HG02943 (cell line): ENCODE measurements at regions not wholly inside any gene's neighbourhood (a gene's known extent, or its start where the extent isn't known, plus 50 kb on each side); places are given as distances from the start of the nearest gene placed in this dataset.
"Not testable (repeated sequence)": the region's sequence is repeated elsewhere in the genome, so short reads cannot be mapped to it uniquely, and the experiment has no call there.

Experiments
- ATAC-seq: cut with Tn5 transposase; IDR thresholded peaks from one replicate; pipeline ENCODE4 v1.9.1; 2021; ENCODE audit warnings: mild to moderate bottlenecking, low read depth, moderate library complexity; ENCODE audit not compliant: unreplicated experiment

DNA sequence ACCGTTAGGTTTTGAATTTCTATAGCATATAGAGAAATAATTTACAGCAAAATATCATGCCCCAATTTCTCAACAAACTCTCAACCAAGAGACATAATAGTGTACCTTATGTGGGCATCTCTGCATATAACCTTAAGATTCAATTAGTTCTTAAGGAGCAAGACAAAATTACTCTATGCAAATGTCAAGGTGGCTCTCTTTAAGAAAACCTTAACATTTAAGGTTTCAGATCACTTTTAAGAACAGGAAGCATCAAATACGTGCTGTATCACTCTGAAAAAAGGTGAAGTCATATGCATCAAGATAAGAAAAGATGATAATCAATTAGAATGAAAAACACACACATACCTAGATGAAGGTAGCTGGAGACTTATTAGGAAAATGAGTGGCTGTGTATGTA is 728.0 kb downstream of the FLRT2 start:
- no peak for ATAC-seq

DNA sequence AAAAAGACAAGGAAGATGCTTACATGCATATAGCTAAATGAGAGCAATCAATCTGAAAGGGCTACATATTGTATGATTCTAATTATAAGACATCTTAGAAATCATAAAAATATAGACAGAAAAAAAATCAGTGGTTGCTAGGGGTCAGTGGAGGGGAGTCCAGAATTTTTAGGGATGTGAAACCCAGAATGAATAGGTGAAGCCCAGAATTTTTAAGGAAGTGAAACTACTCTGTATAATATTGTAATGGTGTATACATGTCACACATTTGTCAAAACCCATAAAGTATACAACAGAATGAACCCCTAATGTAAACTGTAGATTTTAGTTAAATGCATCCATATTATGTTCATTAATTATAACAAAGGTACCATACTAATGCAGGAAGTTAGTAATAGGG is 713.2 kb downstream of the FLRT2 start:
- ATAC-seq: no peak

DNA sequence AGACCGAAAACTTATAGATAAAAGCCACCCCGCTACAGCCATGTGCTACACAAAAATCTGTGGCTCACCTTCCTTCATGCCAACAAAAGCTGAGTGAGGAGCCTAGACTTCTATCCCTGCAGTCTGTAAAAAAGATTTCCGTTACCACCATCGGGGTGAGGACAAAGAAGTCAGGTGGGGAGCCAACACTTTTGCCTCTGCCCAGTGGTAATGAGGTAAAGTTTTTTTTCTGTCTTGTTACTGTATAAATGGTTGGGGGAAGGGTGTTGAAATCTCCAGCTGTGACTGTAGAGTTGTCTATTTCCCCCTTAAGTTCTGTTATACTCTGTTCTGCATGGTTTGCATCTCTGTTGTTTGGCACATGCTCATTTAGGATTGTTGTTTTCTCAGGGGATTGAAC is 707.8 kb downstream of the FLRT2 start:
- ATAC-seq: no peak

DNA sequence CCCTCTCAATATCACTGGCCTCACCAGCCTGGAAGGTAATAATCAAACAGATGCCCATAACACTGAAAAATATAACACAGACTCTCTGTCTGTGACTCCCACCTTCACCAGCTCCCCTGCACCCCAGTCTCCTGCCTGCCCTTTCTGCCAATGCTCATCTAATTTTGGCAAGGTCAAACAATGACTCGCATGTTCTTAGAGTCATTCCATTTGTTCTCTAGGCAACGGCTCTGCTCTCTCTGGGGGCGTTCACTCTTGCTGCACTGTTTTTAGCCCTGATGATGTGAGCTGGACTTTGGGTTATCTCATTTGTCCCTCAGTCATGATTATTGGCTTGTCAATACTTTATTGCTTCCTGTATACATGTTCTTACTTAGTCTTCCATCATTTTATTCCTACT is 691.8 kb downstream of the FLRT2 start:
- ATAC-seq: no peak

DNA sequence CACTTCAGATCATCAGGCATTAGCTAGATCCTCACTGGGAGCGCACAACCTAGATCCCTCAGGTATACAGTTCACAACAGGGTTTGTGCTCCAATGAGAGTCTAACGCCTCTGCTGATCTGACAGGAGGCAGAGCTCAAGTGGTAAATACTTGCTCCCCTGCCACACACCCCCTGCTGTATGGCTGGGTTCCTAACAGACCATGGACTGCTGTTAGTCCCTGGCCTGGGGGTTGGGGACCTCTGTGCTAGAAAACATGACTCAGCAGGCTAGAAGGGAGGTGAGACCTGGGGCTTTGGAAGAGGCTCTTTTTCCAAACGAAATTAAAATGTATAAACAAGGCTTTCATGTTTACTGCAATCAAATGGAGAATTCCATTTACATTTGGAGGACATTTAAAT is 691.1 kb downstream of the FLRT2 start:
- ATAC-seq: no peak

DNA sequence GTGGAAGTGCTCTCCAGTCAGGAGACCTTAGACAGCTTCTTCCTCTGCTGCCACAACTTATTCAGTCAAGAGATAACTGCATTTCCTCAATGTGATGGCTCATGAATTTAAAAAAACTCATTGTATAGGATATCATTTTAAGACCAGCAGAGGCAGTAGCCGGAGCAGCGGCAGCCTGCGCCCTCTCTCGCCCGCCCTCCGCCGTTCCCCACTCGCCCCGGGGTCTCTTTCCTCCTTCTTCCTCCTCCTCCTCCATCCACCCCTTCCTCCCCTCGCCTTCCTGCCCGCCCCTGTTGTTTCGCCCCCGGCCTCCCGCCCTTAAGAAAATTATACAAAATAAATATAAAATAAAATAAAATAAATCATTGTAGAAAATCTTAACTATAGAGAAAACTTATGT is 687.6 kb downstream of the FLRT2 start:
- ATAC-seq: no peak

DNA sequence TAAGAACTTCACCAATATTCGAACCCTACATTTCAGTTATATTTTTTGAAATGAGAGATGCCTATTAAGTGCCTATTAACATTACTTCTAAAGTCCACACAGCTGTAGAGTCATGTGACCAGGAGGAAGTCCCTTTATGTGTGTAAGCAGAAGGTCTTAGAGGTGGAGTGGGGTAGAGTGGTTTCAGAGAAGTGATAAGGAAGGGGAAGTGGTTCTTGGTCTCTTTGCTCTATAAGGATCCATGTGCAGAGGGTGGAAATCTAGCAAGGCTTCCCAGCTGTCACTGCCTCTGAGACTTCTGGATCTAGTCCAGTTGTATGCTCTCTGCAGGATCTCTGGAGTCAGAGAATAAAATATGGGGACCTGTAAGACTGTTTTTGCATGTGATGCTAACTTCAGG is 673.9 kb downstream of the FLRT2 start:
- ATAC-seq: no peak

DNA sequence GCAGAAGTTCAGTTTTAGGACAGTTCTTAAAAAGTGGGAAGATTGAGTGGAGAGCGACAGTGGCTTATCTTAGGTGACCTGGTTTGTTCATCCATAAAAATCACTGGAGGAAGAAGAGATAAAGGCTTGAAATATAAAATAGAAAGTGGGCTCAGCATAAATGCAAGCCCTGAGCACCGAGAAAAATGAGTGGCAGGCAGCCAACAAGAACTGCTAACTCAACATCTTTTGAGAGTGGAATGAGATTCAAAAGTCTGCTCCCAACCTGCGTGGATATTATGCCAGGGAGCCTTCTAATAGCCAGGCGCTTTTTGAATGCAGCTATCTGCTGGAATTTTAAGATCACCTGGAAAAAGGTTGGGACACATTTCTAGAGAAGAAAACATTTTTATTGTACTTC is 666.5 kb downstream of the FLRT2 start:
- ATAC-seq: no peak

DNA sequence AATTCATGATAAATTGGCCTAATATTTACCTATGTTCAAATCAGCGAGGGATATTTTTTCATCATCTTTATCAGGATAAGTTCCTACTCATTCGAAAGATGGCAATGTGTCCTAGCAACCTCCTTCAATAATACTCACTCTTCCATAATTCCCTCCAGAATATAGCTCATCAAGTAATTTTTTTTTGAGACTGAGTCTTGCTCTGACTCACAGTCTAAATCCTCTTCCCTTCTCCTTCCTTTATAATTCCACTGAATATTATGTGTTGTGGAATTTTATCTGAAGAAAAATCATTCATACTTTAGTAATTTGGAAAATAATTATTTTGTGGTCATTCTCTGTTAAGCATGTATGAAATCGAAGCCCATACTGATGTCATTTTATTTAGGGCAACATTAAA is 663.8 kb downstream of the FLRT2 start:
- ATAC-seq: no peak

DNA sequence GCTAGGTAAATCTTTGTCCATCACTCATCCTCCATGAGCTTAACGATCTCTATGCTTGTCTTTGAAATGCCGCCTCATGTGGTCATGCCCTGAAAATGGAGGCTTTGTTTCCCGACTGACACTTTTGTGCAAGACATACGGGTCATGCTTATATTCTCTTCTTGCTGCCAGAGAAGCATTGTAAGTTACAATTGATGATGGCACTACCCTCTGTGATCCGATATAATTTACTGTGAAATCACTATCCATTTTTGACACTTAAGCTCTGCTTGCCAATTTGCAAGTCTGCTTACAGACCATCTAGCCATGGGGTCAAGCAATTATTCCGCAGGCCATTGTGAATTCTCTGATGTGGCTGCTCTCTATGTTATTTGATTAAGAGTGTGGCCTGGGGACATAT is 650.0 kb downstream of the FLRT2 start:
- ATAC-seq: no peak

DNA sequence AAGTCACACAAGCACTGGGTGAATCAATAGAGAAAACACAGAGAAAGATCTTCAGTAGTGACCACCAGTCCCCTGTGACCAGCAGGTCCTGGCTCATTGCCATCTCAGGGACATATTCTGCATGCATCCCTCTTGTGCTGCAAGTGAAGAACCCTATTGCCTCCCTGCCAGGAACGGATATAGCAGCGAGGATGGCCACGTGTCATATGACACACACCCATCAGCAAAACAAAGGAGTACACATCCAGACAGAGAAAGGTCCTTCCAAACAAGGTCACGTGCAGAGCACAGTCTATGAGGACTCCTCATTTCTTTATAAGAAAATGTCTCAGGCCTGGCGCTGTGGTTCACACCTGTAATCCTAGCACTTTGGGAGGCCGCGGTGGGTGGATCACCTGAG is 638.4 kb downstream of the FLRT2 start:
- ATAC-seq: no peak

DNA sequence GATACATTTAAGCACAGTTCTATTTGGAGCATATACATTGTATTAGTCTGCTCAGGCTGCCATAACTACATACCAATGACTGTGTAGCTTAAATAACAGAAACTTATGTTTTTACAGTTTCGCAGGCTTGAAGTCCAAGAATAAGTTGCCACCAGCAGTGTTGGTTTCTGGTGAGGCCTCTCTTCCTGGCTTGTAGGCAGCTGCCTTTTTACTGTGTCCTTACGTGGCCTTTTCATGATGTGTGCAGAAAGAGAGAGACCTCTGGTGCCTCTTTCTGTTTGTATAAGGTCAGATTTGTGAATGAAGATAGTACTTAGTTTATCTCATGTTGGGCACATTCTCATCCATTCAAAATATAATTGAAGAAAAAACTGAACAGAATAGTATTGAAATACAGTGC is 636.6 kb downstream of the FLRT2 start:
- ATAC-seq: no peak

DNA sequence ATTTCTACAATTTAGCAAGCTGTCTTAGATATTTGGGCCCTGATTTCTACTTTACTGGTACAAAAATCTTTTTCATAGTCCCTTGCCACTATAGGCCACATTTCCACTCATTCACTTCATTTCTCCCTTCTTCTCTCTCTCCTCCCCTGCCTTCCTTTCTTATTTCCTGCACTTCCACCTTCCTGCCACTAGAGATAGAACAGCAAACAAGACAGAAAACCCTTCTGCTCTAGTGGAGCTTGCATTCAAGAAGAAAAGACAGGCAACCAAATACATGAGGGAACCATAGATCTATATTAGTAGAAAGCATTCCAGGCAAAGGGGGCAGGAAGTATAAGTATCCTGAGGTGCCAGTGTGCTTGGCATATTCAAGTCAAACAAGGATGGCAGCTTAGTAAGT is 623.5 kb downstream of the FLRT2 start:
- ATAC-seq: no peak

DNA sequence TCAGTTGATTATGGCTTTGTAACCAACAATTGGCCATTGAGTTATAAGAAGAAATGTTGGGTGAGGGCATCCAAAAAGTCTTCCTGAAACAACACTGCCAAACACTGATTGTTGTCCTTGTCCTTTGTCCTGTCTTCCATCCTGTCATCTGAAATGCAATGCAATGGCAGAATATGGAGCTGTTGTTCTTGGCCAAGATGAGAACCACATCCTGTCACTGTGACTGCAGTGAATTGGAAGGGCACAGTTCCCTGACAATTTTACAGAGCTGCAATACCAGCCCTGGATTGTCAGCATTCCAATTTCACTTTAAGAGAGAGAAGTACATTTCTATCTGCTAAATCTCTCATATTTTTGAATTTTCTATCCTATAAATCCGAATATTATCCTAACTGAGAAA is 613.3 kb downstream of the FLRT2 start:
- no peak for ATAC-seq

DNA sequence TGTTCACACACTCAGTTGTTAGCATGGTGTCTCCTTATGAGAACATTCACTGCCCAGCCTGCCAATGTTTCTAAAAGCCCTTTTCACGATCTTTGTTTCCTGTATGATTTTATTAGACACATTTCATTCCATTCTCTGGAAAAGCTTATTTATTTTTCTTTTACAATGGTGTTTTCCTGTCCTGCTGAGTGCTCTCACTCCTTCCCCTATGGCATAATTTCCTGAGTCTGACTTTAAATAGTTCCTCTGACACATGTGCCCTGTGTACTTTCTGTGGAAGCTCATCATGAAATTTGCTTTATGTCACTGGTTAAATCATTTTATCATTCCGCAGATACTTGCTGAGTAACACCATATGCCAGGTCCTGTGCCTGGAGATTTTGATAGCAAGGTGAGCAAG is 612.0 kb downstream of the FLRT2 start:
- no peak for ATAC-seq

DNA sequence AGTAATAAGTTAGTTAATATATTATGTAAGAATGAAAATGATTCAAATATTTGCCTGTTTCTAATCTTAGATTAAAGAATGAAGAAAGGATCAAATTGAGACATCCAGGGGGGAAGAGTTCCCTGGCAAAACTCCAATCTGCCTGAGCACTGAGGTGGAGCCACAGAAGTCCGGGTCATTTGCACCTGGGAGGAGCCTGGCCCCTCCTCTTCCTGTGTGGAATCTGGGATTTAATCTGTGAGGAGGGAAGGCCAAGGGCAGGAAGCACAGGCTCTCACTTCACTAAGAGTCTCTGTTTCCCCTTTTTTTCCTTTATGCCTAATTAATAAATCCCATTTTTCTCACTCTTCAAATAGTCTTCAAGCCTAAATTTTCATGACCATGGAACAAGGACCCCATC is 599.5 kb downstream of the FLRT2 start:
- ATAC-seq: no peak

DNA sequence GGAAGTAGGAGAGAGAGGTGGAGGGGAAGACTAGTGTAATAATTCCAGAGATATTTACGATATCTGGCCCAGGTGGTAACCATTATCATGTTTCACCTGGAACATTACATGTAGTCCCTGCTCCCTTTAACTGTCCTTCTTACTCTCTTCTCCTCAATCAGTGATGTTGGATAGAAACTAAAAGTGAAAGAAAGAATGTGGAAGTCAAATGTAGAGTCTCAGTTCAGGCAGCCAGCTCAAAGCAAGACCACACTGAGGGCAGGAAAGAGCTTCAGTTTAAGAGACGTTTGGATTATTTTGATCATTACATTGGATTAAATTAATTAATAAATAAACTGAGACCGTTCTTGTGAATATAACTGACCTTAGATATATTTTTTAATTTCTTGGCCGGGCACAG is 594.4 kb downstream of the FLRT2 start:
- no peak for ATAC-seq

DNA sequence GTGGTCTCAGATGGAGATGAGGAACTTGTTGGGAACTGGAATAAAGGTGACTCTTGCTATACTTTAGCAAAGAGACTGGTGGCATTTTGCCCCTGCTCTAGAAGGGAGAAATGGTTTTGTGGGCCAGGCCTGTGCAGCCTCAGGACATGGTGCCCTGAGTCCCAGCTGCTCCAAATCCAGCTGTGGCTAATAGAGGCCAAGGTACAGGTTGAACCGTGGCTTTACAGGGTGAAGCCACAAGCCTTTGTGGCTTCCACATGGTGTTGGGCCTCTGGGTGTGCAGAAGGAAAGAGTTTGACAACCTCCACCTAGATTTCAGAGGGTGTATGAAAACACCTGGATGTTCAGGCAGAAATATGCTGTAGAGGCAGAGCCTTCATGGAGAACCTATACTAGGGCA is 586.0 kb downstream of the FLRT2 start:
- ATAC-seq: no peak

DNA sequence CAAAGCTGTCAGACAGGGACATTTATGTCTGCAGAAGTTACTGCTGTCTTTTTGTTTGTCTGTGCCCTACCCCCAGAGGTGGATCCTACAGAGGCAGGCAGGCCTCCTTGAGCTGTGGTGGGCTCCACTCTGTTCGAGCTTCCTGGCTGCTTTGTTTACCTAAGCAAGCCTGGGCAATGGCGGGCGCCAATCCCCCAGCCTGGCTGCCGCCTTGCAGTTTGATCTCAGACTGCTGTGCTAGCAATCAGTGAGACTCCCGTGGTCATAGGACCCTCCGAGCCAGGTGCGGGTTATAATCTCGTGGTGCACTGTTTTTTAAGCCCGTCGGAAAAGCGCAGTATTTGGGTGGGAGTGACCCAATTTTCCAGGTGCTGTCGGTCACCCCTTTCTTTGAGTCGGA is 580.9 kb downstream of the FLRT2 start:
- ATAC-seq: not testable (repeated sequence)

DNA sequence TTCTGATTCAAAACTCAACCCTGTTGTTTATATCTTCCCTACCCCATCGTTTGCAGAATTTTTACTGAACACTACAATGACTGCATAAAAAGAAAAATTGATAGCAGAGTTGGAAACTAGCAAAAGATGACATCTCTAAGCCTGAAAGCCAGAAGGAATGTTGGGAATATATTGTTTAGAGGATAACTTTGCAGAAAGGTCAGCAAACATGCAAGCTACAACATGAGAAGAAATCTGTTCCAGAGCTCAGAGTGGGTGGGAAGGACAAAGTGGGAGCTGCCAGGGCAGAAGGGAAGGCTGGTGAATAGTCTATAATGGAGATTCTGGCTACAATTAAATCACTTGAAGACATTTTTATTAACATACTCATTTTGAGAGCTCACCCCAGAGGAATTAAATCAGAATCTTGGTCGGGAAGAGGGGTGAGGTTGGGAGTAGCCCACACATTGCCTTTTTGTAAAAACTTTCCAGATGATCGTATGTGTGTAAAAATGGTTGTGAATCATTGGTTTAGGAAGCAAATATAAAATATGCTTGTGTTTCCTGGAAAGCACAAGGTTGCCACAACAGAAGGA is 574.8 kb downstream of the FLRT2 start:
- no peak for ATAC-seq

DNA sequence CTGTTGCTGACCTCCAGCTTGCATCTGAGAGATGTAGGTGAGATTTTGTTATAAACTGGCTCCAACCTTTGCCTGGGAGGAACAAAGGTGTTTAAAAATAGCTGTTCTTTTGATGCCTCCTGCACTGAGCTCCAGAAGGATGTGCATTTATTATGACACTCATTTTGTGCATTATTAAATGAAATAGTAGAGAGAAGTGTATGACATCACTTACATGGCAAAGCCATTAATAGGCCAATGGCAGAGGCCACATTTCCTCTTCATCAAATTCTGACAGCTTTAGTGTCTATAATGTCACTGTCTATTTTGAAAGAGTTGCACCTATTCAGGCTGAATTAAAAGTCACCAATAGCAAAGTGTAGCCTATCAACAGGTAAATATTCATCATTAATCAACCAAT is 564.6 kb downstream of the FLRT2 start:
- ATAC-seq: no peak

DNA sequence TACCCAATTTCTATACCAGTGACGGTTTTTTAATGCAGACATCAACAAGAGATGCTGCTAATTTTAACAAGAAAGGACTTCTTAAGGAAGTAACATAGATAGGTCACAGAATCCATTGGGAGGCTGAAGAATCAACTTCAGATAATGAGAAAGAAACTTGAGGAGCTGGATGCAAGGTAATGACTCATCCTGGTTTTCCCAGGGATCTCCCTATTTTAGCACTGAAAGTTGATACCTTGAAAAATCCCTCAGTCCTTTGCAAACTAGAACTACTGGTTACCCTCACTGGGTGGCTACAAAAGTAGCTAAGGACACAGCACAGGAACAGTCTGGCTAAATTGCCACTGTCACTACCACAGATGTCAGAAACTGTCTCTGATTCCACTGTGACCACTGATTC is 561.9 kb downstream of the FLRT2 start:
- ATAC-seq: no peak

DNA sequence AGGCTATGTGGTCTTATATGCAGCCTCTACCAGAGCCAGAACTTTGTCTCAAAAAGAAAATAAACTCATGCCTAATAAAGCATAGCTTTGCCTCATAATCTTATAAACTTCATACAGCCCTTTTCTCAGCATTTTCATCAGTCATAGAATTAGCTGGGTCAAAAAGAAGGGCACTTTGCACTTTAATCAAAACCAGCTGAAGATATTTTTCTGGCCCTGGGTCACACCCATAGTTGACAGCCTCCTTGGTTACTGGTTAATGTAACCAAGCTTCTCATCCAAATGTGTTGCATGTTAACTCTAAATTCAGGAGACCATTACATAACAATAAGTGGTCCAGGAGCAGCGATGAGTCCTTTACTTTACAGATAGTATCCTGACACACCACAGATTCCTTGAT is 558.2 kb downstream of the FLRT2 start:
- ATAC-seq: no peak
